Pancreas (tissue), 10 donors: ENCODE measurements at regions not wholly inside any gene's neighbourhood (a gene's known extent, or its start where the extent isn't known, plus 50 kb on each side); places are given as distances from the start of the nearest gene placed in this dataset.

Experiments used
- ATAC-seq, 4 donors: fragments of 200-7000 bp; cut with Tn5 transposase; one replicate each; pipeline versions ENCODE4 v1.8.0 to v1.9.1; 2020; ENCODE audit warnings: mild to moderate bottlenecking in 4 of 4, moderate library complexity in 4 of 4
- DNase-seq, 6 donors: peaks; one replicate each; pipeline ENCODE4 v3.0.0-alpha.2; 2020
- FAIRE-seq: peaks from 2 replicates; lab custom pipeline; 2012; peaks lifted over from hg19 to GRCh38; lab: Jason Lieb, UNC
- H3K27ac ChIP-seq, 4 donors: fragments of 200-600 bp; sonication (generic); 1 replicate in 3 of 4; 2 replicates in 1 of 4; pipeline versions ENCODE4 v1.5.0 to v1.8.0; 2020
- H3K27me3 ChIP-seq, 4 donors: fragments of 200-600 bp; one replicate each; pipeline ENCODE4 v1.8.0; 2021
- H3K36me3 ChIP-seq, 3 donors: fragments of 200-600 bp; sonication (generic) in 1 of 3; one replicate each; pipeline versions ENCODE4 v1.5.0 to v1.8.0; 2020 to 2021
- H3K4me1 ChIP-seq, 3 donors: fragments of 200-600 bp; one replicate each; pipeline ENCODE4 v1.8.0; 2021
- H3K4me3 ChIP-seq, 4 donors: fragments of 200-600 bp; sonication (generic) in 2 of 4; one replicate each; pipeline versions ENCODE4 v1.5.0 to v1.8.0; 2020 to 2021
- H3K9me3 ChIP-seq, 4 donors: fragments of 200-600 bp; one replicate each; pipeline ENCODE4 v1.8.0; 2021
- CTCF ChIP-seq, 4 donors: fragments of 200-600 bp; sonication (generic) in 3 of 4; IDR thresholded peaks; one replicate each; pipeline versions ENCODE4 v1.5.0 to v1.8.0; 2021; ENCODE audit warnings: antibody characterized with exemption in 4 of 4
- WGBS, 2 donors: extraction: QIAGEN DNeasy Blood & Tissue Kit; methylation state at CpG; one replicate each; pipeline ENCODE4 v1.1.7; 2013; 5-methylcytosine and 5-hydroxymethylcytosine counted together
- intact Hi-C, 3 donors: fragments of 100-400 bp; cut with DNase I; formaldehyde crosslinking; loops; one replicate each; pipeline versions ENCODE4 v1.11.1 to v1.14.2; 2022
- donor health status: healthy with polysubstance abuse.
- donor health status: DM: no; HTN: no; CAD: no; lungs with moderate emphysema.
- donor health status: DM: no; HTN: no; CAD: no.
- donor health status: control.
- donor health status: control.
- donor health status: Bipolar disorder and iron deficiency.
- donor health status: DM: yes; HTN: yes; CAD: no.
- donor health status: DM: no; HTN: no; CAD: no.
- donor health status: DM: no; HTN: no; CAD: no.
- donor health status: DM: yes; HTN: yes; CAD: no.

- Histone ChIP-seq H3K4me1 (no peaks in the 10 kb centered on the region), H3K27me3 (no peaks in the 10 kb centered on the region), H3K4me3 (no peak overlapping the region), H3K9me3 (no peaks in the 10 kb centered on the region), H3K36me3 (no peaks in the 10 kb centered on the region), H3K27ac (no peak overlapping the region)
- ATAC-seq: no peak
- TF ChIP-seq CTCF (IDR thresholded peaks at IDR 0.05): no peak
- intact Hi-C loops: no loop called here
- 74 to 84% methylated on average over 4 of the region's 4 CpGs for WGBS, 2 donors
- no peak for DNase-seq
- FAIRE-seq: no peak
These were observed 121.8 kb upstream of the NLGN1 start for GRCh38 chr3:173275740-173276139.

GRCh38 chr3:173273838-173274237 lies 123.7 kb upstream of the NLGN1 start:
- Histone ChIP-seq H3K9me3 (no peaks in the 10 kb centered on the region), H3K36me3 (no peaks in the 10 kb centered on the region), H3K4me3 (no peak overlapping the region), H3K27me3 (no peaks in the 10 kb centered on the region), H3K27ac (no peak overlapping the region), H3K4me1 (no peaks in the 10 kb centered on the region)
- ATAC-seq (no peak), DNase-seq (no peak), FAIRE-seq (no peak)
- intact Hi-C loops: no loop called here
- TF ChIP-seq CTCF (IDR thresholded peaks at IDR 0.05): no peak
- 63 to 72% methylated on average over 5 of the region's 5 CpGs for WGBS, 2 donors

GRCh38 chr3:173268781-173269180 lies 127.7 kb upstream of the SPATA16 start:
- intact Hi-C loops: no loop called here
- TF ChIP-seq CTCF (IDR thresholded peaks at IDR 0.05): no peak
- FAIRE-seq (no peak), DNase-seq (no peak), ATAC-seq (no peak)
- WGBS, 2 donors: 33 to 34% methylated on average over 1 of the region's 1 CpG
- Histone ChIP-seq H3K36me3 (no peaks in the 10 kb centered on the region), H3K4me1 (no peaks in the 10 kb centered on the region), H3K27ac (no peak overlapping the region), H3K4me3 (no peak overlapping the region), H3K9me3 (no peaks in the 10 kb centered on the region), H3K27me3 (no peaks in the 10 kb centered on the region)

- no peak for TF ChIP-seq CTCF (IDR thresholded peaks at IDR 0.05)
- DNase-seq (no peak), FAIRE-seq (no peak), ATAC-seq (no peak)
- Histone ChIP-seq H3K36me3 (no peaks in the 10 kb centered on the region), H3K4me1 (no peaks in the 10 kb centered on the region), H3K9me3 (no peaks in the 10 kb centered on the region), H3K27ac (no peak overlapping the region), H3K4me3 (no peak overlapping the region), H3K27me3 (no peaks in the 10 kb centered on the region)
- intact Hi-C loops: no loop called here
These were observed 126.7 kb upstream of the SPATA16 start for GRCh38 chr3:173267716-173268115.

GRCh38 chr3:173266441-173266840 lies 125.4 kb upstream of the SPATA16 start:
- ATAC-seq (no peak), DNase-seq (no peak), FAIRE-seq (no peak)
- Histone ChIP-seq H3K27me3 (no peaks in the 10 kb centered on the region), H3K27ac (no peak overlapping the region), H3K9me3 (no peaks in the 10 kb centered on the region), H3K4me3 (no peak overlapping the region), H3K36me3 (no peaks in the 10 kb centered on the region), H3K4me1 (no peaks in the 10 kb centered on the region)
- no peak for TF ChIP-seq CTCF (IDR thresholded peaks at IDR 0.05)
- intact Hi-C loops: no loop called here
- WGBS, 2 donors: 36 to 47% methylated on average over 3 of the region's 3 CpGs
